IPS-18c (cell line): ENCODE measurements at regions not wholly inside any gene's neighbourhood (a gene's known extent, or its start where the extent isn't known, plus 50 kb on each side); places are given as distances from the start of the nearest gene placed in this dataset.

Source experiments
- H3K4me3 ChIP-seq: 2 replicates; pipeline ENCODE4 v1.7.0; 2013; ENCODE audit warnings: low read depth, mild to moderate bottlenecking, low read length, moderate library complexity; ENCODE audit not compliant: insufficient read depth
- H3K9me3 ChIP-seq: one replicate; pipeline ENCODE4 v1.6.1; 2013; ENCODE audit warnings: mild to moderate bottlenecking, low read length, moderate library complexity; ENCODE audit not compliant: control insufficient read depth, insufficient read depth

DNA sequence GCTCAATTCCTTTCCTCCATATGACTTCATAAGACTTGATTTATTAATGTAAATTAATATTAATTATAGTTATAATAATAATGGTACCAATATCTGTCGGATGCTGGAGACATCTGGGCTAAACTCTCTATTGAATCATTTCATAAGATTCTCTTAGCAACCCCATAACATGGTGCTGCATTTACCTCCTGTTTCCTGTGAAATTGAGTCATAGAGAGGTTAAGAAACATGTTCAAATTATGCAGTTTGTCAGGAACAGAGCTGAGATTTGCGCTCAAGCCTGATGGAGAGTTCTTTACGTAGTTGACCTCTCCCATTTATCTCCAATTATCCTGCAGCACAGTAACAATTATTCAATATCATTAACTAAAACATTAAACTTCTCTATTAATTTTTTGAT is 621.8 kb upstream of the FZD8 start:
- Histone ChIP-seq H3K4me3 (no peak overlapping the region), H3K9me3 (peaks cover 2% of the 10 kb centered on the region)

DNA sequence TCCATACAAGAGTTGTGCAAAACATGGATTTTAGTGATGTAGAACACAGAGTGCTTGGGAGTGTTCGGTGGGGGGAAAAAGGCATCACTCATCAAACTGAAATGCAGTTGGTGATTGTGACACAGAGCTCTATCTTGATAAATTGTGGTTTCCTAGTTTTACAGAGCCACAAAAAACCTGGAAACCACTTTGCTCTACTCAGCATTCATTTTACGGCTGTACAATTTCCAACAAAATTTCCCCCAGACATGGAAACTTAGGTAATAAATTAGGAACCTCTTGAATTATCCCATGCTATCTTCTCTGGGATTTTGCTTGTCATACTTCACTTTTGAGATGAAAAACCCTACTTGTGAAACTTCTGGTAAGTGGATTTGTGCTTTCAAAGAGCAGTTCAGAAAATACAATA is 614.9 kb upstream of the FZD8 start:
- Histone ChIP-seq H3K4me3 (no peak overlapping the region), H3K9me3 (peaks cover 2% of the 10 kb centered on the region)

DNA sequence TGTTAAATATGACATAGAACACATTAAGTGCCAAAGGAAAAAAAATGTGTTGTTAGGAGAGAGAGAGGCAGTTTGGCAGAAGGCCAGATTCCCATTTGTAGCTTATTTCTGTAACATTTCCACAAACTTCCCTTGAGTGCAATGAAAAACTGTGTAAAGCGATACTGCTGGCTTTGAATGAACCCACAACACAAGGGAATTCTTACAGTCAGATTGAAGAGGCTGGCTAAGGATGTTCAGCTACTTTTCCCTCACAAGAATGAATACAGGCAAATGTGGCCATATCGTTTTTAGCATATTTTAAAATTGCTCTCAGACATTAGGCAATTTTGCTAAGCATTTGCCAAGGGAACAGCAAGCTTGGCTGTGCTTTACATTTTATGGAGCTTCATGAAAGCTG is 614.1 kb upstream of the FZD8 start:
- Histone ChIP-seq H3K4me3 (no peak overlapping the region), H3K9me3 (peaks cover 2% of the 10 kb centered on the region)

DNA sequence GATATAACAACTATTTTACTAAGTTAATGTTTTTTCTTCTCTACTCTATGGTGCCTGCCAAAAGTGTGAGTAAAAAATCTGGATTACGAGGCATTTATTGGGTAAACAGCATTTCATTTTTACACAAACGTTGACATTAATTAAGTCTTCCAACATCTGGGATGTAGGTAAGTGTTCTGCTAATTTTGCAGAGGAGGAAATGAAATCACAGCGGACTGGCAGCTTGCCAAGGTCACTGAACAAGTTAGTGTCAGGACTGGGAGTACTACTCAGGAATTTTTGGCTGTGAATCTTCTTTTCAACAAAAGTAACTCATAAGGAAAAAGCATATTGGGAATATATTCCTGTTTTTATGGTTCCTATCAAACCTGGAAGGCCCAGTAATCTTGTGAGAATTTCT is 612.1 kb upstream of the FZD8 start:
- H3K4me3 ChIP-seq, result no peak overlapping the region
- H3K9me3 ChIP-seq, result peaks cover 2% of the 10 kb centered on the region

DNA sequence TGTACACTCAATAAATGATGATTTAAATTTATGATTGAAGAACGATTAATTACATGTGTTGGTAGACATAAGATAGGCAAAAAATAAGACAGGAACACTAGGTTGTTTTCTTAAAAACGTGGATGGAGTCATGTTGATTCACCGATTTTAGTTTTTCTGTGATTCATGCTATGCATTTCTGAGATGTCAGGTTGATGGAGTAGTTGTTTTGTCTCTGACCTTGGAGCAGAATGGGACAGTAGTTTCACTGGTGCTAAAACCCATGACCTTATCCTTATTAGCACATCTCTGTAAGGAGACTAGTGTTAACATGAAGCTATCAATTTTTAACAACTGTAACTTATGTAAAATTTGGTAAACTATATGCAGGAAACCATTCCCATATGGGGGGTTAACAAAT is 611.6 kb upstream of the FZD8 start:
- Histone ChIP-seq H3K4me3 (no peak overlapping the region), H3K9me3 (no peaks in the 10 kb centered on the region)

DNA sequence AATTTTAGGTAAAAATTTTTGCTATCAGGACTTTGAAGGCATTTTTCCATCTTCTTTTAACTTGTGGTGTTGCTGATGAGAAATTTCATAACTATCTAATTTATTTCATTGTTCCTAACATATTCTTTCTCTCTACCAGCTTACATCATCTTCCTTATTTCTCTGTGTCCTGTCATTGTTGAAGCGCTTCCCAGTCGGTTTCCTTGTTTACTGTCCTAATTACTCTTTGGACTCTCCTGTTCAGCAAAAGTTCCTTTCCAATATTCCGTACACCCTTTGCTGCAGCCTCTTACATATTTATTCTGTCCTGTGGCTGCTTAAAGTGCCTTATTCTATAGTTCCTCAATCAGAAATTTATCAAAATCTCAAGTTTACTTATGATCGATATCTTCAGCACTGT is 609.0 kb upstream of the FZD8 start:
- H3K9me3 ChIP-seq, result no peaks in the 10 kb centered on the region
- H3K4me3 ChIP-seq, result no peak overlapping the region

DNA sequence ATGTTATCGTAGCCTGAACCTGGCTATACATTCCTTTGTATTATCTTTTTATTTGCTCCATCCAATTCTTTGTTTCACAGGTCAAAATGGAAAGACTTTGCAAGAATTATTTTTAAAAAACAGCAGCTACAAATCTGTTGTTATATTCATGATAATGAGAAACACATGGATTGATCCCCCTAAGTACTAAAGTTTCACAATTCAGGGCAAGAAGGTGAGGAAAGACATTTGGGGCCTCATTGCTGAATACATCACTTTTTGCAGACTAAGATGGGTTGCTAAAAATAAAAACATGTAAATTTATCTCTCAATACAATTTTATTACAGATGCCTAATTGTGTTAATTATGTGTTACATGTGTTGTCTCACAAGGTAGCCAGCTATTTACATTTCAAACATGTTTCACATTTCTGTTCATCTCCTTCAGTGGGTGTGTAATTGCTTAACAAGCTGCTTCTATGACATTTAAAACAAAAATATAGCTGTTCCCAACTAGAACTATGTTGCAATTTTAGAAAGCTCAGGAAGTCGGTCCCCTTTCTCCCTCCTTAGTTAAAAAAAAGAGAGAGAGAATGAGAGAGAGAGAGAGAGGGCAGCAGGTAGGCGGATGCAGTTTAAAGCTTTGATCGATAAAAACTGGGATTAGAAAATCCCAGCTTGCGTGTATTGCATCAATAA is 606.3 kb upstream of the FZD8 start:
- H3K4me3 ChIP-seq, result no peak overlapping the region
- H3K9me3 ChIP-seq, result no peaks in the 10 kb centered on the region

DNA sequence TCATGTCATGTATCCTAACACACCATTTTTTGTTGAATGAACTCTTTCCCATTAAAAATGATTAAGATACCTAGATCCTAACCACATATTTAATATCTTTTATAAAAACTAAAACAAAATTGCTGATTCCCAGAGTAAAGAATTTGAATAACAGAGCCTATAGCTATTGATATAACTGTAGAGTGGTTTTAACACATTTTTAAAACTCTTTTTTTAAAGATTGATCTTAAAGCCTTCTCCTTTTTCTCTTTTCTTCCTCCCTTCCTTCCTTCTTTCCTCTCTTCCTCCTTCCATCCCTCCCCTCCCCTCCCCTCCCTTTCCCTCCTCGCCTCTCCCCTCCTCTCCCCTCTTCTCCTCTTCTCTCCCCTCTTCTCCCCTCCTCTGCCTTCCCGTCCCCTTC is 605.4 kb upstream of the FZD8 start:
- Histone ChIP-seq H3K9me3 (no peaks in the 10 kb centered on the region), H3K4me3 (no peak overlapping the region)

DNA sequence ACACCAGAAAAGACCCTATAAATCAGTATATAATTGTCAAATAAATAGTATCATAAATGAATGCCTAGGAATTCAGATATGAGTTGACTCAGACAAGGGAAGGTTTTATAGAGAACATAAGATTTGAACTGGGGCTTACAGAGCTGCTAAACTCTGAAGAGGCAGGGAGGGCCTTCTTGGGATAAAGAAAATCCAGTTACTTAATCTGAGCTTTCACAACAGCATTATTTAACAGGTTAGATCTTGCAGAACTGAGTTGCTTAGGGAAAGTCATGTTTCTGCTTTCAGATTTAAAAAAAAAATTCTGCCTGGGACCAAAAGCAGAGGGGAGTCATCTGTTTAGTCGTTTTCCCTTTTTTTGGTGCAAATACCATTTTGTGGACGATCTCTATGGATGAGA is 594.8 kb upstream of the FZD8 start:
- Histone ChIP-seq H3K4me3 (no peak overlapping the region), H3K9me3 (no peaks in the 10 kb centered on the region)

DNA sequence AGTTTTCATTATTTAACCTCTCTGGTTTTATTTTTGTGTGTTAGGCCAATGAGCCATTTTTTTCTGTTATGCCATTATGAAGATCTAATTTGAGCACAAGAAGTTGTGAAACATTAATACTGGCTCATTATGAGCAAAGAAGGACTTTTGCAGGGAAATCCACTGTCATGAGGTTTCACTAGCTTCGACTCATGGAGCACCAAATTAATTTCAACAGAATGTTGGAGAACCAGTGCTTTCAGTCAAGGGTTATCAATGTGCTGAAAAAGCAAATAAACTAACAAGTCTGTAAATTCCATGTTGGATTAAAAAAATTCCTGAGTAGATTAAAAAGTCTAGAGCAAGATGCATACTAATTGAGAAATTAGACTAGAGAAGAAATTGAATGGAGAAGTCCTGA is 594.2 kb upstream of the FZD8 start:
- H3K4me3 ChIP-seq, result no peak overlapping the region
- no peaks in the 10 kb centered on the region for H3K9me3 ChIP-seq

DNA sequence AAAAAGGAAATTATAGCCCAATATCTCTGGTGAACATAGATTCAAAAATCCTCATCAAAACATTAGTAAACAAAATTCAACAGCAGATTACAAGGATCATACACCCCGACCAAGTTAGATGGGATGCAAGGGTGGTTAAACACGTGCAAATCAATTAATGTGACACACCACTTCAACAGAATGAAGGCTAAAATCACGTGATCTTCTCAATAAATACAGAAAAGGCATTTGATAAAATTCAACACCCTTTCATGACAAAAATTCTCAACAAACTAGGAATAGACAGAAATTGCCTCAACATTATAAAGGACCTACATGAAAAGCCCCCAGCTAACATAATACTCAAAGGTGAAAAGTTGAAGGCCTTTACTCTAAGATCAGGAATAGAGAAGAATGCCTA is 590.8 kb upstream of the FZD8 start:
- no peak overlapping the region for H3K4me3 ChIP-seq
- no peaks in the 10 kb centered on the region for H3K9me3 ChIP-seq

DNA sequence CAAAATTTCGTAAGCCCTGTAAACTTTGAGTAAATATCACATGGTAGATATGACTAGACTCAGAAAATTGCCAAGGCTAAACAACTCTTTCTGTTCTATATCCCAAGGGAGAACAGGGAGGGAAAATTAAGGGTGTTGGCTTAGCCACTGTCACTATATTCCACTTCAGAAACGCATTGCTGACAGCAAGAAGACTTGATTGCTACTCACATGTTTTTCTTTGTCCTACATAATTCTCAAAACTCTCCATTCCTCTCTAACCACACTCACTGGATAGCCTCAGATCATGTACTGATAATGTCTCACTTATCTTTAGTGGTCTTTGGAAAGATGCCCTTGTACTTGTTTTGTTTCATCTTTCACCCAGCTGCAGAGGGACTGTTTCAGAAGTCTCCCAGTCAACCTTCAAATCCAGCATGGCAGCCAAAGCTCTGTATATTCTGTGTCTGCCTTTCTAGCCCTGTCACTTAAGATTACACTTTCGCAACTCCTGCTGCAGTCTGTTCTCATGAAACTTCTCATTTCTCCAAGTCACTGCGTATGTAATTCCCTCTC is 582.4 kb upstream of the FZD8 start:
- Histone ChIP-seq H3K9me3 (no peaks in the 10 kb centered on the region), H3K4me3 (no peak overlapping the region)

DNA sequence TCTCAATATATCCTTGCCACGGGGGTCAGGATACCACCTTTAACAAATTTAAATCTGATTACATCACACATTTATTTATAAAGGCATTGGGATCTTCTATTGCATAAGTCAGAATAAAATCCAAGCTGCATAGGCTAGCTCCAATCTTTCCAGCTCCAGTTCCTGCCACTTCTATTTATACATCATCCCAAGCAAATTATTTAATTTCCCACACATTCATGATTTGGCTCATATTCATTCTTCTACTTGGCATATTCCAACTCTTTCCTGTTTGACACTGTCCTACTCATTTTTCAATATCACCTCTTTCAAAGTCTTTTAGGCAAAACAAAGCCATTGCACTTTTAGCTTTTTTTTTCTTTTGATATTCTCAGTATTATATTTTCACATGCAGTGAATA is 579.0 kb upstream of the FZD8 start:
- no peaks in the 10 kb centered on the region for H3K9me3 ChIP-seq
- no peak overlapping the region for H3K4me3 ChIP-seq

DNA sequence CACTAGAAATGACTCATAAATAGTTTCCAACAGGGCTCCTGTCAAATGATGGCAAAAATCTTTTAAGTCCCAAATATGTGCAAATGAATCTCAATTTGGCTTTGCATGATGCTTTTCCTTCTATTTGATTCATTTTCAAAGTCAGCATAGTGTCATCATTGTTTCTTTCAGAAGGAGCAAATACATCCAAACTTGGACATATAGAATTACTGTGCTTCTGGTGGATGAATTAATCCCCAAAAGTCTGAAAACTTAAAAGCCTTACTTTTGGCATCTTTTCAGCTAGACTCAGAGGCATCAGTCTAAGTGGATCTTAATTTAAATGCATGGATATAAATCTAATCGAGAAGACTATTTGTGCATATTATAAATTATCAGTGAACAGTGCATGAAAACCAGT is 578.1 kb upstream of the FZD8 start:
- Histone ChIP-seq H3K9me3 (no peaks in the 10 kb centered on the region), H3K4me3 (no peak overlapping the region)

DNA sequence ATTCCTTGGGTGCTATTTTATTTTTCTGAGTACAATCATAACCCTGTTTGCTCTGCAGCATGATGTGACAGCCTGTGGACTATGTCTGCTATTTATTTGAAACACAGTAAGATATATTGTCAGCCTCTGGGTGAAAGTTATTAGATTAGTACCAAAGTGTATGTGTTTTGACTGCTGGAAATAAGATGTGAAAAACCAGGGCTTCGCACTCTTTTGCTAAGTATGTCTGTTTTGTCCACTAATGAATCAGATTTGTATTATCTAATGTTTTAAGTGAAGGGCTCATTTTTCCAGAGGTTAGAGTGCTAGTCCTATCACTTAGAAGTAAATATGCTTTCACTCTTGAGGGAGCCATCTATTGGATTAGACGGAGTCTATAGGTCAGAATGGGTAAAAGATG is 569.8 kb upstream of the FZD8 start:
- Histone ChIP-seq H3K9me3 (no peaks in the 10 kb centered on the region), H3K4me3 (no peak overlapping the region)

DNA sequence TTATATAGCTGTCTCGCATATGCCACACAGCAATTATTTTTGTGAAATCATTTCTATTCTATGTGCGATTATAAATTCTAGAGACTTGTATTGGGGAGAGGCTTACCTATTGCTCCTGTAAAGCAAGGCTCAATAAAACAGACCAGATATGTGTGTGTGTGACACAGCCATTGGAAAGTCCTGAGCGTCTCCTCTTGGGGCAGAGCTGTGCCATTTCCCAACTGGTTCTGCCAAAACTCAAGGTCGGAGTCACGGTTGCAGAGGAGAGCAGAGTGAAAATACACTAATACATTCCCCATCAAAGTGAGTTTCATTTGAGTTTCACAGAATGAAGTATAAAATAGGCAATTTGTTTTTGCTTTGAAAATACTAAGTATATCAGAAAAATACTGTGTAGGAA is 567.4 kb upstream of the FZD8 start:
- no peak overlapping the region for H3K4me3 ChIP-seq
- H3K9me3 ChIP-seq, result no peaks in the 10 kb centered on the region

DNA sequence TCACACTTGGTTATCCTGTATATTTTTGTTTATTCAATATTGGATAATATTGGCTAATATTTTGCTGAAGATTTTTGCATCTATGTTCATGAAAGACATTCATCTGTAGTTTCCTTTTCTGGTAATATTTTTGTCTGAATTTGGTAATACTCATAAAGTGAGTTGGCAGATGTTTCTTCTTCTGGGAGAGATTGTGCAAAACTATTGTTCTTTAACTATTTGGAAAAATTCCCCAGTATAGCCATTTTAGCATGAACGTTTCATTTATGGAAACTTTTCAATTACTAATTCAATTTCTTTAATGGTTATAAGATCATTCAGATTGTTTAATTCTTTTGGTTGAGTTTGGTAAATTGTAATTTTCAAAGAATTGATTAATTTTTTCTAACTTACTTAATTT is 560.8 kb upstream of the FZD8 start:
- Histone ChIP-seq H3K9me3 (no peaks in the 10 kb centered on the region), H3K4me3 (no peak overlapping the region)

DNA sequence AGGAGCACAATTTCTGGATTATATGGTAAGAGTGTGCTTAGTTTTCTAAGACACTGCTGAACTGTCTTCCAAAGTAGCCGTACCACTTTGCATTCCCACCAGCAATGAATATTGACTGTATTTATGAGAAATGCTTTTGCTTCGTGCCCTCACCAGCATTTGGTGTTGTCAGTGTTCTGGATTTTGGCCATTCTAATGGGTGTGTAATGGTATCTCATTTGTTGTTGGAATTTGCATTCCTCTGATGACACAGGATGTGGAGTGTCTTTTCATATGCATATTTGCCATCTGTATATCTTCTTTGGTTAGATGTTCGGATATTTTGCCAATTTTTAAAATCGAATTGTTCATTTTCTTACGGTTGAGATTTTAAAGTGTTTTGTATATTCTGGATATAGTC is 558.5 kb upstream of the FZD8 start:
- Histone ChIP-seq H3K4me3 (no peak overlapping the region), H3K9me3 (no peaks in the 10 kb centered on the region)

DNA sequence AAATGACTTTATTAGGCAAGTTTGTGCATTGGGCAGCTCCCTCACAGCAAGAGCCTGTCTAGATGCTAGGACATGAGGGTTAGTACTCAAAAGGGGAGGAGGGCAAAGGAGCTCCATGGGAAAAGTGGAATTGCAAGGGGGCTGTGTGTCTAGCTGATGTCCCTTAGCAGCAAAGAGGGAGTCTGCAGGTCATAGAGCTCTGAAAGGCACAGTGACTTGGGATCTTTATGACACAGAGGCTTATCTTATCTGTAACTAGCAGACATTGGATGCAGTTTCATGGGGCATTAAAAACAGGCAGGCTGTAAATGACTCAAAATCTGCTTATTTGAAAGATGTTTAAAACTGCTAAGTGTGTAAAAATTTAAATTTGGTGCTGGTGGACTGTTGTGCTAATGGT is 556.2 kb upstream of the FZD8 start:
- Histone ChIP-seq H3K9me3 (no peaks in the 10 kb centered on the region), H3K4me3 (no peak overlapping the region)
